ENCODE measurements at regions not wholly inside any gene's neighbourhood (a gene's known extent, or its start where the extent isn't known, plus 50 kb on each side); places are given as distances from the start of the nearest gene placed in this dataset.

GRCh38 chr4:19455196-19455595 lies 796.5 kb upstream of the SLIT2 start:
- DNase-seq (ENCODE audit: low read depth in 2 of 2, low spot score in 1 of 2): no peak

DNA sequence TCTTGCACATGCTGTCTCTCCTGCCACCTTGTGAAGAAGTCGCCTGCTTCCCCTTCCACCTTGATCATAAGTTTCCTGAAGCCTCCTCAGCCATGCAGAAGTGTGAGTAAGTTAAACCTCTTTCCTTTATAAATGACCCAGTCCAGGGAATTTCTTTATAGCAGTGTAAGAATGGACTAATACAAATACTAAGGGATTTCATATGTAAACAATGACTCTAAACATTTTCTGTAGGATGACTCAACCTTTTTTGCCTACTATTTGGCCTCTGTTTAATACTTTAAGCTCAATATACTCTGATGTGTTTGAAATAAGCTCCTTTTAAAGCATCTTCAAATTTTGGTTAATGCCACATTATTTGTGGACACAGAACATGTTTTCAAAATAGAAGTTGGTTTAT lies 813.5 kb upstream of the SLIT2 start:
- no peak for DNase-seq (ENCODE audit: low read depth in 2 of 2, low spot score in 1 of 2)

DNA sequence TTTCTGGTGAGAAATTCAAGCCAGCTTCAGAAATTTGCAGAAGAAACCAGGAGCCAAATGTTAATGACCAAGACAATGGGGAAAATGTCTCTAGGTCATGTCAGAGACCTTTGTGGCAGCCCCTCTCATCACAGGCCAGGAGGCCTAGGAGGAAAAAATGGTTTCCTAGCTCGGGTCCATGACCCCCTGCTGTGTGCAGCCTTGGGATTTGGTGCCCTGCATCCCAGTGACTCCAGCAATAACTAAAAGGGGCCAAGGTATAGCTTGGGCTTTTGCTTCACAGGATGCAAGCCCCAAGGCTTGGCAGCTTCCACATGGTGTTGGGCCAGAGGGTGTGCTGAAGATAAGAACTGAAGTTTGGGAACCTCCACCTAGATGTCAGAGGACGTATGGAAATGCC lies 814.7 kb upstream of the SLIT2 start:
- no peak for DNase-seq (ENCODE audit: low read depth in 2 of 2, low spot score in 1 of 2)

- no peak for DNase-seq (ENCODE audit: low read depth in 2 of 2, low spot score in 1 of 2)
Observed at GRCh38 chr4:19429684-19430083, 822.0 kb upstream of the SLIT2 start.

DNA sequence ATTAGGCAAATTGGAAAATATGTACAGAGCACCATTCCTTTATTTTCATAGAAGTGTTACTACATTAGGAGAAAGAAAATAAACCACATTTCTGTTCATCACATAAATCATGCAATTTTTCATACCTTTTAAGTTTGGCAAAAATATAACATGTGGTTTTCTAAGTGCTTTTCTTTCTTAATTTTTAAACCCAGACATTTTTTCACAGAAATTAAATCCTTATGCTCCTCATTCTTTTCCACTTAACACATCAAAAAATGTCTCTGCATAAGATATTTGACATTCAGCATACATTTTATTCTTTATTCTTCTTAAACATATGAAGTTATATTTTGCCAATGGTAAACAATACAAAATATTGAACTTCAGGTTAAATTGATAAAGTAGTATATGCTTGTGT lies 826.6 kb upstream of the SLIT2 start:
- DNase-seq (ENCODE audit: low read depth in 2 of 2, low spot score in 1 of 2): no peak

- no peak for DNase-seq (ENCODE audit: low read depth in 2 of 2, low spot score in 1 of 2)
Observed at GRCh38 chr4:19417256-19417655, 834.4 kb upstream of the SLIT2 start.

DNA sequence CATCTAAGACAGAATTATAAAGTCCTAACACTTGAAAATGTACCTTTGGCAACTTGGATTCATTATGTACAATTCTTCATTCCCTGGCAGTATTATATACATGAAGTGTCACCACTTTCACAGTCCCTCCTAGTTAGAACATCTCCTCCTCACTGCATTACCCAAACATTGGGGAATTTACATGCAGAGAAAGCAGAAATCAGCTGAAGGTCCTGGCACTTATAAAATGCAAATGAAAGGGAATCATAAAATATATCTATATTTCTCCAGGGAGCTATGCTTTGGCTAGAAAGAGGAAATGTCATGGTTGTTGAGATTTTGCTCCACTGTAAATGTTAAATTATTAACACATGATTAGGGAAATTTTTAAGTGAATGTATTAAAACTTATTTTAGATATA lies 835.6 kb upstream of the SLIT2 start:
- DNase-seq (ENCODE audit: low read depth in 2 of 2, low spot score in 1 of 2): no peak

- DNase-seq (ENCODE audit: low read depth in 2 of 2, low spot score in 1 of 2): no peak
Observed at GRCh38 chr4:19408490-19408889, 843.2 kb upstream of the SLIT2 start.

GRCh38 chr4:19406789-19407188 lies 844.9 kb upstream of the SLIT2 start:
- no peak for DNase-seq (ENCODE audit: low read depth in 2 of 2, low spot score in 1 of 2)

DNA sequence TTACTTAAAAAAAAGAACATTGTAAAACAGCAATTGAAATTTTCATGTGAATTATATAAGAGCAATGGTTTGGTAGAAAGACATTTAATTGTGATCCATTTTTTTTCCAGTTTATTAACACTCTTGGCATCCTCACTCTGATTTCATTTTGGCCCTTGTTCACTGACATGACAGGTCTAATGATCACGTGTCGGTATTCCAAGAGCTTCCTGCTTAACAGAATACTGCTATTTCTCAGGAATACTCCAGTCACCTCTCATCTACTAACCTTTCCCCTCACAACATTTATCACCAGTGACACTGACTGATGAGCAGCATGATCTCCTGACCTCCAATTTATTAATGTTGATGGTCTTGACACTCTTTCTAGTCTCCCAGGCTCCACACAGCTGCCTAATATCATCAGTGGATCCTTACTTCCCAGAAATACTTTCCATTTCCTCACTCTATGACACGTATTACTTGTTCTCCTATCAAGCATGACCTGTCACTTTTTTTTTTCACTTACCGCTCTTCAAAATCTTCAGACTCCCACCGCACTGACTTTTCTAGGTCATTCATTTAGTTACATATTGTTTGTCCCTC lies 847.8 kb upstream of the SLIT2 start:
- DNase-seq (ENCODE audit: low read depth in 2 of 2, low spot score in 1 of 2): no peak

DNA sequence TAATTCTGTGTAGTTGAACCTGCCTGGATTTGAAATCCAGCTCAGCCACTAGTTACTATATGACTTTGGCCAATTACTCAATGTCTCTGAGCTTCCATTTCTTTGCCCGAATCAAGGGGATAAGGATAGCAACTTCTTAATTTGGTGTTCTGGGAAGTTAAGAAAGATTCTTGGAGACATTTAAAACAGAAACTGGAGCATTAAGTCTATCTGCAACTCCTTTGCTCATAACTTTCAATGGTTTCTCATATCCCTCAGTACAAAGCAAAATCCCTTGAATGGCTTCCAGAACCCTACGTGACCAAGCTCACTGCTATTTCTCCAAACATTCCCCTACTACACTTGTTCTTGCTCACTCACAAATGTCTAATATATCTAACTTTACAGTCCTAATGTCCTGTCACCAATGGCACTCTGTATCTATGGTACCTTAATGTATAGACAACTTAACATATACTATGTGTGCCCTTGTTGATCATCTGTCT lies 849.1 kb upstream of the SLIT2 start:
- no peak for DNase-seq (ENCODE audit: low read depth in 2 of 2, low spot score in 1 of 2)

- no peak for DNase-seq (ENCODE audit: low read depth in 2 of 2, low spot score in 1 of 2)
Observed at GRCh38 chr4:19401301-19402080, 850.2 kb upstream of the SLIT2 start.

- no peak for DNase-seq (ENCODE audit: low read depth in 2 of 2, low spot score in 1 of 2)
Observed at GRCh38 chr4:19400820-19401219, 850.9 kb upstream of the SLIT2 start.

DNA sequence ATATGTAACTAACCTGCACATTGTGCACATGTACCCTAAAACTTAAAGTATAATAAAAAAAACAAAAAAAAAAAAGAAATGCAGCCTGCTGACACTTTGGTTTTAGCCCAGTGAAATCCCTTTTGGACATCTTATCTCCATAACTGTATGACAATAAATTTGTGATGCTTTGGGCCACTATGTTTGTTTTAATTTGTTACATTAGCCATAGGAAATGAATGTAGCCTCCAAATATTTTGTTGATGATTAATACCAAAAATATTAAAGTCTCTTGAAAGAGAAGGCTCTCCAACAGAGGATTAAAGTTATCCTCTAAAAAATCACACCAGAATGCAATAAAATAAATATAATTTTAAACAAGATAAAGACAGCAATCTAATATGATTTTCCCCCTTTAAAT lies 852.7 kb upstream of the SLIT2 start:
- no peak for DNase-seq (ENCODE audit: low read depth in 2 of 2, low spot score in 1 of 2)

DNA sequence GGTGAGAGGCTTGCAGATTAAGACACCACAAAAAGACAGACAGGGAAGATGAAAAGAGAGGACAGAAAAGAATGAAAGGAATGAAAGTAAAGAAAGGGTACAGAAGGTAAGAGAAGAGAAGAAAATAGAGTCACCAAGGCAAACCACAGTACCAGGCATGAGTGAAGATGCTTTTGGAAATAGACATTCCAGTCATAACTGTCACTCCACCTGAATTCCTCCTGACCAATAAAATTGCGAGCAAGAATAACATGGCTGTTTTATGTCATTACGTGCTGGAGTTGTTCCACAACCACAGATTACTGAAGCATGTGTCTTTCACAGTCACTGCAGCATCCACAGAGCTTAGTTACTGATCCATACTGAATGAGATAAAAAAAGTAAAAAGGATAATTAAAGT lies 864.9 kb upstream of the SLIT2 start:
- DNase-seq (ENCODE audit: low read depth in 2 of 2, low spot score in 1 of 2): no peak

- no peak for DNase-seq (ENCODE audit: low read depth in 2 of 2, low spot score in 1 of 2)
Observed at GRCh38 chr4:19382993-19383756, 868.5 kb upstream of the SLIT2 start.

DNA sequence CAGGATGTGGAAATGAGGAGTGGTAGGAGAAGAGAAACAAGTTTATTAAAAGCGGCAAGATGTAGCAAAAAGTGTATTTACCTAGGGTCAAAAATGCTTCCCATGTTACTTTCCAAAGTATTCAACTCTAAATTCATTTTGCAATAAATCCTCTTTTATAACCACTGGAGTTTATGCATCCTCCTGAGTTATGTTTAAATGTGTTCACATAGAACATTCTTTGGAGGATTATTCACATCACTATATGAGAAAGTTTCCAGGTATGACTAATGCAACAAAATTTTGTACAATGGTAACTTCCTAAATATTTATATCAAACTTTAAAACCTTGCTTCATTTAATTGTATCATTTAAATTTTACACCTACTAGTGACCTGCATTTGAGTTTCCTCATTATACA lies 870.6 kb upstream of the SLIT2 start:
- no peak for DNase-seq (ENCODE audit: low read depth in 2 of 2, low spot score in 1 of 2)

DNA sequence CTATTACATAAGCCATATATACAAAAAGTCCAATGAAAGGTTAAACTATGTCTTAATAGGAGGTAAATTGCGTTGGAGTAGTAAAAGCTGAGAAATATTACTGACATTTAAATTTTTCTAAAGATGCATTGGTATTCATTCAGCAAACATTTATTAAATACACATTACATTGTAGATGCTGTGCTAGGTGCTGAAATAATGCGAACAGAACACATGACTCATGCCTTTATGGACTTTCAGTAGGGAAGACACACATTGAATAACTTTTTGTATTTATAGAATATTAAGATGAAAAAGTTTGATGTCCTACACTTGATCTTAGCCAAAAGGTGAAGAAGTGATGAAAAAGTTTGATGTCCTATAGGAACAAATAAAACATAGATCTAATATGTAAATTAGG lies 871.1 kb upstream of the SLIT2 start:
- no peak for DNase-seq (ENCODE audit: low read depth in 2 of 2, low spot score in 1 of 2)

GRCh38 chr4:19379191-19379708 lies 872.5 kb upstream of the SLIT2 start:
- DNase-seq (ENCODE audit: low read depth in 2 of 2, low spot score in 1 of 2): no peak

DNA sequence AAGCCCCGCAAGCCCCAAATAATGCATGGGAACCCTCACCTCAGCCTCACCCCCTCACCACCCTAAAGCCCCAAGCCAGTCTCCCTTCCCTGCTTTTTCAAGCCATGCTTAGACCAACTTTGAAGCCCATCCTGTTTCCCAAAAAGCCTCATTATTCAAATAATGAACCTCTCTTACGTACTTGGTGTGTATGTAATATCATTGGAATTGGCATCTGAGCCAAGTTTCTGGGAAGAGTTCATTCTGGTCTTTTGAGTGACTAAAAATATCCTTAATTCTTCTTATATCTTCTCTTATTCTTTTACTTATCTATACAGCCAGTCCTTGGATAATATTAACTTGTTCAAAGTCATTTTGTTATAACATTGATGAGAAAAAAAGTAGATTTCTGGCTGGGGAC lies 875.8 kb upstream of the SLIT2 start:
- no peak for DNase-seq (ENCODE audit: low read depth in 2 of 2, low spot score in 1 of 2)

GRCh38 chr4:19375136-19375804 lies 876.4 kb upstream of the SLIT2 start:
- no peak for DNase-seq (ENCODE audit: low read depth in 2 of 2, low spot score in 1 of 2)
